ENCODE measurements at regions not wholly inside any gene's neighbourhood (a gene's known extent, or its start where the extent isn't known, plus 50 kb on each side); places are given as distances from the start of the nearest gene placed in this dataset.
A peak's percentile ranks its signal among the peaks of the same experiment; 100 is the strongest.

- CTCF ChIA-PET: interaction anchor here (1.0 to 1.2 kb wide), 4 partner anchors 7 to 865 kb away, joined by 3 read pairs; no protein-coding TSS in a partner anchor
- TF ChIP-seq CTCF (IDR thresholded peaks at IDR 0.05; ENCODE audit: insufficient read depth, low read depth, low read length): no peak
- POLR2A ChIA-PET: no interaction called here
- no peaks in the 10 kb centered on the region for H3K27me3 ChIP-seq (ENCODE audit: control insufficient read depth, insufficient read depth, low read length)
- H3K4me3 ChIP-seq (ENCODE audit: low read depth, low read length): no peak overlapping the region
- no peaks in the 10 kb centered on the region for H3K36me3 ChIP-seq (ENCODE audit: control insufficient read depth, insufficient read depth, low read length)
- no peak for DNase-seq (ENCODE audit: low read depth)
Observed at GRCh38 chr11:28581286-28582242, 473.4 kb downstream of the METTL15 start.

- Histone ChIP-seq H3K27me3 (ENCODE audit: control insufficient read depth, insufficient read depth, low read length) (no peaks in the 10 kb centered on the region), H3K4me3 (ENCODE audit: low read depth, low read length) (no peak overlapping the region), H3K36me3 (ENCODE audit: control insufficient read depth, insufficient read depth, low read length) (no peaks in the 10 kb centered on the region)
- ChIA-PET CTCF (no interaction called here), POLR2A (no interaction called here)
- TF ChIP-seq CTCF (IDR thresholded peaks at IDR 0.05; ENCODE audit: insufficient read depth, low read depth, low read length): no peak
- DNase-seq (ENCODE audit: low read depth): no peak
Observed at GRCh38 chr11:28571371-28571770, 463.2 kb downstream of the METTL15 start.

GRCh38 chr11:28569106-28569505, 460.9 kb downstream of the METTL15 start:
- H3K36me3 ChIP-seq (ENCODE audit: control insufficient read depth, insufficient read depth, low read length): no peaks in the 10 kb centered on the region
- no peak for DNase-seq (ENCODE audit: low read depth)
- CTCF ChIA-PET: no interaction called here

GRCh38 chr11:28566339-28567089, 458.3 kb downstream of the METTL15 start:
- no peak for TF ChIP-seq CTCF (IDR thresholded peaks at IDR 0.05; ENCODE audit: insufficient read depth, low read depth, low read length)
- ChIA-PET POLR2A (no interaction called here), CTCF (interaction anchor here (0.5 to 1.4 kb wide), 4 partner anchors 15 to 759 kb away, joined by 3 read pairs; no protein-coding TSS in a partner anchor)
- Histone ChIP-seq H3K36me3 (ENCODE audit: control insufficient read depth, insufficient read depth, low read length) (no peaks in the 10 kb centered on the region), H3K27me3 (ENCODE audit: control insufficient read depth, insufficient read depth, low read length) (no peaks in the 10 kb centered on the region), H3K4me3 (ENCODE audit: low read depth, low read length) (peak overlapping the region; percentile 6)
- peak; percentile 86 for DNase-seq (ENCODE audit: low read depth)

More at GRCh38 chr11:28569106-28569505, 460.9 kb downstream of the METTL15 start:
- POLR2A ChIA-PET: interaction anchor here (0.7 kb wide), 1 partner anchor 311 kb away, joined by 5 read pairs; no protein-coding TSS in a partner anchor
- no peaks in the 10 kb centered on the region for H3K27me3 ChIP-seq (ENCODE audit: control insufficient read depth, insufficient read depth, low read length)
- H3K4me3 ChIP-seq (ENCODE audit: low read depth, low read length): no peak overlapping the region
- TF ChIP-seq CTCF (IDR thresholded peaks at IDR 0.05; ENCODE audit: insufficient read depth, low read depth, low read length): no peak

- H3K4me3 ChIP-seq (ENCODE audit: low read depth, low read length): no peak overlapping the region
- no peak for TF ChIP-seq CTCF (IDR thresholded peaks at IDR 0.05; ENCODE audit: insufficient read depth, low read depth, low read length)
- no peaks in the 10 kb centered on the region for H3K27me3 ChIP-seq (ENCODE audit: control insufficient read depth, insufficient read depth, low read length)
- no peak for DNase-seq (ENCODE audit: low read depth)
- ChIA-PET CTCF (no interaction called here), POLR2A (no interaction called here)
- H3K36me3 ChIP-seq (ENCODE audit: control insufficient read depth, insufficient read depth, low read length): no peaks in the 10 kb centered on the region
Observed at GRCh38 chr11:28559492-28559891, 451.3 kb downstream of the METTL15 start.
